Tibial nerve (tissue), 4 donors: ENCODE measurements at regions not wholly inside any gene's neighbourhood (a gene's known extent, or its start where the extent isn't known, plus 50 kb on each side); places are given as distances from the start of the nearest gene placed in this dataset.

ENCODE experiments used
- CTCF ChIP-seq, 5 experiments: fragments of 200-600 bp in 3 of 5; fragments of 450-650 bp in 2 of 5; sonication (generic) in 3 of 5; IDR thresholded peaks; one replicate each; pipeline ENCODE4 v1.5.1; 2016 to 2019; ENCODE audit warnings: antibody characterized with exemption in 5 of 5, mild to moderate bottlenecking in 3 of 5, moderate library complexity in 2 of 5
- EP300 ChIP-seq, 2 donors: sonication (generic); formaldehyde crosslinking; IDR thresholded peaks; one replicate each; pipeline ENCODE4 v1.6.1; 2017; ENCODE audit warnings: antibody characterized with exemption in 2 of 2, mild to moderate bottlenecking in 1 of 2
- POLR2A ChIP-seq, 2 donors: fragments of 450-650 bp; IDR thresholded peaks; one replicate each; pipeline ENCODE4 v1.6.1; 2017; ENCODE audit warnings: antibody characterized with exemption in 2 of 2, mild to moderate bottlenecking in 2 of 2, moderate library complexity in 2 of 2

- no peak for TF ChIP-seq CTCF (IDR thresholded peaks at IDR 0.05)
- no peak for TF ChIP-seq POLR2A (IDR thresholded peaks at IDR 0.05)
- no peak for TF ChIP-seq EP300 (IDR thresholded peaks at IDR 0.05)
Observed at GRCh38 chr17:63191610-63192009, 225.6 kb downstream of the TANC2 start.
